ENCODE measurements at regions not wholly inside any gene's neighbourhood (a gene's known extent, or its start where the extent isn't known, plus 50 kb on each side); places are given as distances from the start of the nearest gene placed in this dataset.

- no peak for DNase-seq
- ATAC-seq: no peak
- H3K9me3 ChIP-seq: no peaks in the 10 kb centered on the region
- no peak for TF ChIP-seq CTCF (IDR thresholded peaks at IDR 0.05)
- intact Hi-C loops (cut with DNase I, micrococcal nuclease): no loop called here
- no peaks in the 10 kb centered on the region for H3K36me3 ChIP-seq (ENCODE audit: low read depth)
- H3K4me1 ChIP-seq (ENCODE audit: low read depth): no peaks in the 10 kb centered on the region
- H3K4me3 ChIP-seq: no peak overlapping the region
These were observed 395.3 kb downstream of the LPIN1 start for GRCh38 chr2:12141618-12142258.

DNA sequence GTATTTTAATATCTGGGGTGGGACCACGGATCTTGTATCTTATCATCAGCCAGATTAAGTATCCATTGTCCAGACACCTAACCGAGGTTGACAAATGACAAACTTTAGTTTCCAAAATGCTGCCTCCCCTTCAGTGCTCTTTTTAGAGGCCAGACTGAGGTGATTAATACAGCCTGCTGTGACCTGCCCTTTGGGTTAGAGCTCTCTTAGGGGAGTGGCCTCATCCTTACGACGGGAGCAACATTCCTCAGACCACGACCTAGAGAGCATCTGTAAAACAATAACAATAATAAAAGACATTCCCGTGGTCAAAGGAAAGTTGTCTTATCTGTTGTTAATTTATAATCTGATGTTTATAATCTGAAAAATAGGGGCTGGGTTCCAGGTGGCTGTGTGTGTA, 405.3 kb downstream of the LPIN1 start:
- Histone ChIP-seq H3K9me3 (no peaks in the 10 kb centered on the region), H3K4me1 (ENCODE audit: low read depth) (peaks cover 3% of the 10 kb centered on the region), H3K36me3 (ENCODE audit: low read depth) (no peaks in the 10 kb centered on the region), H3K4me3 (no peak overlapping the region)
- intact Hi-C loops (cut with DNase I, micrococcal nuclease): no loop called here
- DNase-seq: no peak
- no peak for TF ChIP-seq CTCF (IDR thresholded peaks at IDR 0.05)
- ATAC-seq: no peak

- ATAC-seq: no peak
- Histone ChIP-seq H3K9me3 (no peaks in the 10 kb centered on the region), H3K4me1 (ENCODE audit: low read depth) (peaks cover 3% of the 10 kb centered on the region), H3K4me3 (no peak overlapping the region), H3K36me3 (ENCODE audit: low read depth) (no peaks in the 10 kb centered on the region)
- TF ChIP-seq CTCF (IDR thresholded peaks at IDR 0.05): no peak
- DNase-seq: no peak
- intact Hi-C loops (cut with DNase I, micrococcal nuclease): no loop called here
These were observed 406.5 kb downstream of the LPIN1 start for GRCh38 chr2:12152888-12153287.

- Histone ChIP-seq H3K4me1 (ENCODE audit: low read depth) (peaks cover 3% of the 10 kb centered on the region), H3K36me3 (ENCODE audit: low read depth) (no peaks in the 10 kb centered on the region), H3K9me3 (no peaks in the 10 kb centered on the region), H3K4me3 (no peak overlapping the region)
- TF ChIP-seq CTCF (IDR thresholded peaks at IDR 0.05): no peak
- peak in 1 of 3 donors; percentile 21 for DNase-seq
- ATAC-seq: peak; percentile 51
- intact Hi-C loops (cut with DNase I, micrococcal nuclease): no loop called here
These were observed 409.0 kb downstream of the LPIN1 start for GRCh38 chr2:12155303-12156051.

GRCh38 chr2:12156349-12156748, 409.9 kb downstream of the LPIN1 start:
- intact Hi-C loops (cut with DNase I, micrococcal nuclease): no loop called here
- H3K4me1 ChIP-seq (ENCODE audit: low read depth): peaks cover 3% of the 10 kb centered on the region
- ATAC-seq (no peak), DNase-seq (no peak)
- no peak for TF ChIP-seq CTCF (IDR thresholded peaks at IDR 0.05)
- H3K9me3 ChIP-seq: no peaks in the 10 kb centered on the region
- no peaks in the 10 kb centered on the region for H3K36me3 ChIP-seq (ENCODE audit: low read depth)
- no peak overlapping the region for H3K4me3 ChIP-seq

All from mucosa of descending colon (tissue), 3 donors.